Astrocyte (in vitro differentiated cells and primary cell): ENCODE measurements at regions not wholly inside any gene's neighbourhood (a gene's known extent, or its start where the extent isn't known, plus 50 kb on each side); places are given as distances from the start of the nearest gene placed in this dataset.

ENCODE experiments used
- DNase-seq: peaks from one replicate; pipeline ENCODE4 v3.0.0-alpha.2; 2010; ENCODE audit warnings: low read depth
- FAIRE-seq: peaks from 2 replicates; lab custom pipeline; 2011; peaks lifted over from hg19 to GRCh38; lab: Jason Lieb, UNC
- H2AFZ ChIP-seq: 2 replicates; pipeline ENCODE4 v1.6.0; 2012; ENCODE audit warnings: low read depth, low read length, inconsistent platforms
- H3K27ac ChIP-seq: 2 replicates; pipeline ENCODE4 v1.5.1; 2011; ENCODE audit warnings: low read depth, low read length, inconsistent platforms
- H3K27me3 ChIP-seq: 2 replicates; pipeline ENCODE4 v1.6.0; 2011; ENCODE audit warnings: low read length, inconsistent platforms; ENCODE audit not compliant: insufficient read depth
- H3K36me3 ChIP-seq: 2 replicates; pipeline ENCODE4 v1.5.1; 2011; ENCODE audit warnings: low read length, inconsistent platforms; ENCODE audit not compliant: insufficient read depth
- H3K4me1 ChIP-seq: 2 replicates; pipeline ENCODE4 v1.5.1; 2011; ENCODE audit warnings: low read length, inconsistent platforms; ENCODE audit not compliant: insufficient read depth
- H3K4me2 ChIP-seq: 2 replicates; pipeline ENCODE4 v1.6.0; 2012; ENCODE audit warnings: low read length, inconsistent platforms
- H3K4me3 ChIP-seq: 2 replicates; pipeline ENCODE4 v1.5.1; 2011; ENCODE audit warnings: low read depth, mild to moderate bottlenecking, low read length, inconsistent platforms; ENCODE audit not compliant: insufficient read depth
- H3K79me2 ChIP-seq: 2 replicates; pipeline ENCODE4 v1.6.0; 2012; ENCODE audit warnings: mild to moderate bottlenecking, low read length, inconsistent platforms; ENCODE audit not compliant: insufficient read depth
- H3K9ac ChIP-seq: 2 replicates; pipeline ENCODE4 v1.6.0; 2012; ENCODE audit warnings: mild to moderate bottlenecking, low read length, inconsistent platforms
- H3K9me3 ChIP-seq: 2 replicates; pipeline ENCODE4 v1.5.1; 2012; ENCODE audit warnings: low read depth, mild to moderate bottlenecking, low read length, inconsistent platforms; ENCODE audit not compliant: insufficient read depth
- H4K20me1 ChIP-seq: 2 replicates; pipeline ENCODE4 v1.6.0; 2012; ENCODE audit warnings: low read length, inconsistent platforms; ENCODE audit not compliant: insufficient read depth
- H3K27ac Mint-ChIP-seq: one replicate; pipeline ENCODE4 v1.8.0; 2021; ENCODE audit warnings: mild to moderate bottlenecking, mixed read lengths; ENCODE audit not compliant: unreplicated experiment
- H3K27me3 Mint-ChIP-seq: one replicate; pipeline ENCODE4 v1.8.0; 2021; ENCODE audit warnings: low read depth, mixed read lengths; ENCODE audit not compliant: unreplicated experiment
- H3K36me3 Mint-ChIP-seq: one replicate; pipeline ENCODE4 v1.8.0; 2021; ENCODE audit warnings: low read depth, mixed read lengths; ENCODE audit not compliant: unreplicated experiment
- H3K4me1 Mint-ChIP-seq: one replicate; pipeline ENCODE4 v1.8.0; 2021; ENCODE audit warnings: low read depth, mixed read lengths; ENCODE audit not compliant: unreplicated experiment
- H3K4me3 Mint-ChIP-seq: one replicate; pipeline ENCODE4 v1.8.0; 2021; ENCODE audit warnings: mild to moderate bottlenecking, moderate library complexity, mixed read lengths; ENCODE audit not compliant: unreplicated experiment
- H3K9me3 Mint-ChIP-seq: one replicate; pipeline ENCODE4 v1.8.0; 2021; ENCODE audit warnings: mild to moderate bottlenecking, mixed read lengths; ENCODE audit not compliant: unreplicated experiment
- CTCF ChIP-seq: IDR thresholded peaks from 2 replicates; pipeline ENCODE4 v1.5.1; 2011; ENCODE audit warnings: low read depth, mild to moderate bottlenecking, inconsistent platforms, low read length, moderate library complexity; ENCODE audit not compliant: insufficient read depth
- EZH2 ChIP-seq: IDR thresholded peaks from 2 replicates; pipeline ENCODE4 v1.6.1; 2012; ENCODE audit warnings: mild to moderate bottlenecking, low read length, inconsistent platforms; ENCODE audit not compliant: insufficient read depth

GRCh38 chr7:89401099-89401498 lies 605.6 kb upstream of the TEX47 start:
- Mint-ChIP-seq H3K27ac (peak overlapping the region; percentile 89), H3K4me3 (no peak overlapping the region), H3K36me3 (no peaks in the 10 kb centered on the region), H3K4me1 (peaks cover 12% of the 10 kb centered on the region), H3K9me3 (no peaks in the 10 kb centered on the region), H3K27me3 (no peaks in the 10 kb centered on the region)
- no peak for DNase-seq
- Histone ChIP-seq H3K4me1 (no peaks in the 10 kb centered on the region), H4K20me1 (no peaks in the 10 kb centered on the region), H2AFZ (no peak overlapping the region), H3K4me3 (no peak overlapping the region), H3K27ac (no peak overlapping the region), H3K36me3 (no peaks in the 10 kb centered on the region), H3K9me3 (no peaks in the 10 kb centered on the region), H3K9ac (no peak overlapping the region), H3K27me3 (no peaks in the 10 kb centered on the region), H3K79me2 (no peaks in the 10 kb centered on the region), H3K4me2 (no peak overlapping the region)
- no peak for TF ChIP-seq EZH2
- TF ChIP-seq CTCF = no peak
- FAIRE-seq = no peak

- no peak overlapping the region for H2AFZ ChIP-seq
- FAIRE-seq (no peak), DNase-seq (no peak)
- TF ChIP-seq EZH2 (no peak), CTCF (no peak)
- no peak overlapping the region for H3K4me2 ChIP-seq
- no peaks in the 10 kb centered on the region for H3K27me3 ChIP-seq
- no peaks in the 10 kb centered on the region for H3K4me1 ChIP-seq
- H3K4me3 Mint-ChIP-seq = no peak overlapping the region
- H3K4me3 ChIP-seq = no peak overlapping the region
- H3K36me3 Mint-ChIP-seq = no peaks in the 10 kb centered on the region
- peaks cover 12% of the 10 kb centered on the region for H3K4me1 Mint-ChIP-seq
- no peaks in the 10 kb centered on the region for H3K27me3 Mint-ChIP-seq
- H3K79me2 ChIP-seq = no peaks in the 10 kb centered on the region
- H3K27ac ChIP-seq = no peak overlapping the region
- no peaks in the 10 kb centered on the region for H4K20me1 ChIP-seq
- H3K9me3 Mint-ChIP-seq = no peaks in the 10 kb centered on the region
- H3K9me3 ChIP-seq = no peaks in the 10 kb centered on the region
- H3K27ac Mint-ChIP-seq = no peak overlapping the region
- no peaks in the 10 kb centered on the region for H3K36me3 ChIP-seq
- no peak overlapping the region for H3K9ac ChIP-seq
Measured at GRCh38 chr7:89401690-89402089, 606.2 kb upstream of the TEX47 start.

- Mint-ChIP-seq H3K9me3 (no peaks in the 10 kb centered on the region), H3K4me1 (no peaks in the 10 kb centered on the region), H3K36me3 (no peaks in the 10 kb centered on the region), H3K27ac (no peak overlapping the region), H3K27me3 (no peaks in the 10 kb centered on the region), H3K4me3 (no peak overlapping the region)
- DNase-seq (no peak), FAIRE-seq (no peak)
- Histone ChIP-seq H4K20me1 (no peaks in the 10 kb centered on the region), H3K4me3 (no peak overlapping the region), H3K4me2 (no peak overlapping the region), H2AFZ (no peak overlapping the region), H3K27me3 (no peaks in the 10 kb centered on the region), H3K79me2 (no peaks in the 10 kb centered on the region), H3K27ac (no peak overlapping the region), H3K36me3 (no peaks in the 10 kb centered on the region), H3K4me1 (no peaks in the 10 kb centered on the region), H3K9ac (no peak overlapping the region), H3K9me3 (no peaks in the 10 kb centered on the region)
- TF ChIP-seq EZH2 (no peak), CTCF (no peak)
Measured at GRCh38 chr7:89451911-89452310, 656.4 kb upstream of the TEX47 start.
